GM12891 (cell line): ENCODE measurements at regions not wholly inside any gene's neighbourhood (a gene's known extent, or its start where the extent isn't known, plus 50 kb on each side); places are given as distances from the start of the nearest gene placed in this dataset.

Experiments used
- PAX5 ChIP-seq: IDR thresholded peaks from 2 replicates; pipeline ENCODE4 v1.6.1; 2011; ENCODE audit warnings: low read length, moderate library complexity, mild to moderate bottlenecking; ENCODE audit not compliant: insufficient read depth, severe bottlenecking
- POLR2A ChIP-seq: IDR thresholded peaks from 2 replicates; pipeline ENCODE4 v1.6.1; 2011; ENCODE audit warnings: low read depth, low read length, control low read depth
- POLR2AphosphoS5 ChIP-seq: IDR thresholded peaks from 2 replicates; pipeline ENCODE4 v1.6.1; 2011; ENCODE audit warnings: low read depth, low read length, control low read depth
- POU2F2 ChIP-seq: IDR thresholded peaks from 2 replicates; pipeline ENCODE4 v1.6.1; 2011; ENCODE audit warnings: low read depth, mild to moderate bottlenecking, control low read depth, low read length, moderate library complexity
- SPI1 ChIP-seq: IDR thresholded peaks from 2 replicates; pipeline ENCODE4 v1.6.1; 2011; ENCODE audit warnings: low read depth, low read length, control low read depth
- TAF1 ChIP-seq: IDR thresholded peaks from 2 replicates; pipeline ENCODE4 v1.6.1; 2011; ENCODE audit warnings: low read depth, low read length, control low read depth

DNA sequence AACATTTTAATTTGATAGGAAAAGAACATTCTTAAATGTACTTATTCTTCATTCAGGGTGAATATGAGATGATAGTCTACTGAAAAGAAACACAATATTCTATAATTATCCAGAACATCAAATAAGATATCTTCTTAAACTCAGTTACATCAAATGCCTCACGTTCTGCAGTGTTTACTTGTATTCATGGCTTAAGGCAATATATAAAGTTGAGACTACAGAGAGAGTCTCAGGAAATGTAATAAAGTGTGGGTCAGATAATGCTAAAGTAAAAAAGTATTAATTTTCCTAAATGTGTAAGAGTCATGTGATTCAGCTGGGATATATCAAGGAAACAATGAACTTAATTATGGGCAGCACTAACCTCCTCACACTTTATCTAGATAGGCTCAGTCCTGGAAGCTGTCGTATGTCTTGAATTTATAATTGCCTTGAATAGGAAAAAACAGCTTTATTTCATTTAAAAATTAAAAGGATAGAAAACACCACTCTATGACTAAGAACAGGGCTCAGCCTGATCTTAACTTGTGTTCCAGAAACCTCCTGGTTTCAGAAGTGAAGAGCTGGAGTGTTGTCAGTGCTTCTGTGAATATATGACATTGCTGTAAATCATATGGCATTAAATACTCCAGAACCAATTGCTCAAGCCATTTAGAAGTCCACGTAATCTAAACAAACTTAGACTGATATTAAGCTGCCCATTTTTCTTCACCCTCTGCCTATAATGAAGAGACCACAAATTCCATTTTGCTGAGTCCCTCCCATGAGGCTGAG is 240.2 kb downstream of the FSIP2 start:
- TF ChIP-seq TAF1 = no peak
- no peak for TF ChIP-seq POLR2AphosphoS5
- TF ChIP-seq POLR2A = no peak
- TF ChIP-seq POU2F2 = no peak
- TF ChIP-seq PAX5 = no peak
- no peak for TF ChIP-seq SPI1
